CD4-positive, CD25-positive, alpha-beta regulatory T cell (primary cell): ENCODE measurements at regions not wholly inside any gene's neighbourhood (a gene's known extent, or its start where the extent isn't known, plus 50 kb on each side); places are given as distances from the start of the nearest gene placed in this dataset.

Experiments
- ATAC-seq, 2 donors: fragments of 150-1000 bp; cut with Tn5 transposase; one replicate each; pipeline ENCODE4 v1.10.0; 2021; ENCODE audit warnings: low read depth in 2 of 2, moderate number of reproducible peaks in 2 of 2, moderate library complexity in 1 of 2
- DNase-seq, 3 donors: peaks; one replicate each; pipeline versions ENCODE4 v3.0.0 to v3.0.0-alpha.2; 2012 to 2022; ENCODE audit warnings: mixed read lengths in 1 of 3
- H3K27ac ChIP-seq: one replicate; pipeline ENCODE4 v1.7.0; 2013; ENCODE audit warnings: mild to moderate bottlenecking, low read length; ENCODE audit not compliant: insufficient read depth, poor library complexity, severe bottlenecking
- H3K27me3 ChIP-seq: one replicate; pipeline ENCODE4 v1.7.0; 2013; ENCODE audit warnings: low read length; ENCODE audit not compliant: control insufficient read depth, insufficient read depth
- H3K36me3 ChIP-seq: one replicate; pipeline ENCODE4 v1.7.0; 2013; ENCODE audit warnings: mild to moderate bottlenecking, low read length, moderate library complexity; ENCODE audit not compliant: control insufficient read depth, insufficient read depth
- H3K4me1 ChIP-seq: 2 replicates; pipeline ENCODE4 v1.7.0; 2013; ENCODE audit warnings: mild to moderate bottlenecking, low read length; ENCODE audit not compliant: insufficient read depth, control insufficient read depth, poor library complexity, severe bottlenecking
- H3K4me3 ChIP-seq: one replicate; pipeline ENCODE4 v1.7.0; 2013; ENCODE audit warnings: low read depth, mild to moderate bottlenecking, low read length, moderate library complexity
- H3K9me3 ChIP-seq, 2 experiments: 1 replicate in 1 of 2; 2 replicates in 1 of 2; pipeline ENCODE4 v1.7.0; 2013; ENCODE audit warnings: low read length in 2 of 2, mild to moderate bottlenecking in 1 of 2, moderate library complexity in 1 of 2; ENCODE audit not compliant: control insufficient read depth in 2 of 2
- H3K27ac Mint-ChIP-seq, 3 donors: one replicate each; pipeline ENCODE4 v1.8.0; 2020 to 2022; ENCODE audit warnings: mild to moderate bottlenecking in 3 of 3, mixed read lengths in 3 of 3, moderate library complexity in 2 of 3
- H3K27me3 Mint-ChIP-seq: one replicate; pipeline ENCODE4 v1.8.0; 2022; ENCODE audit warnings: mild to moderate bottlenecking, mixed read lengths
- H3K36me3 Mint-ChIP-seq: one replicate; pipeline ENCODE4 v1.8.0; 2020; ENCODE audit warnings: mixed read lengths
- H3K4me1 Mint-ChIP-seq, 4 donors: one replicate each; pipeline ENCODE4 v1.8.0; 2020 to 2022; ENCODE audit warnings: mixed read lengths in 4 of 4, mild to moderate bottlenecking in 1 of 4
- H3K4me3 Mint-ChIP-seq, 4 donors: one replicate each; pipeline ENCODE4 v1.8.0; 2020 to 2022; ENCODE audit warnings: mild to moderate bottlenecking in 4 of 4, mixed read lengths in 4 of 4, moderate library complexity in 3 of 4
- H3K9me3 Mint-ChIP-seq, 7 donors: one replicate each; pipeline ENCODE4 v1.8.0; 2020 to 2022; ENCODE audit warnings: mixed read lengths in 7 of 7, mild to moderate bottlenecking in 3 of 7, moderate library complexity in 2 of 7

GRCh38 chr2:45255563-45255962, 246.3 kb upstream of the SIX2 start:
- ATAC-seq (no peak), DNase-seq (no peak)
- Histone ChIP-seq H3K9me3 (no peaks in the 10 kb centered on the region), H3K27ac (no peak overlapping the region), H3K4me1 (no peaks in the 10 kb centered on the region), H3K36me3 (no peaks in the 10 kb centered on the region), H3K4me3 (no peak overlapping the region), H3K27me3 (no peaks in the 10 kb centered on the region)
- H3K4me3 Mint-ChIP-seq, result no peak overlapping the region
- no peaks in the 10 kb centered on the region for H3K4me1 Mint-ChIP-seq
- no peak overlapping the region for H3K27ac Mint-ChIP-seq
- no peaks in the 10 kb centered on the region for H3K36me3 Mint-ChIP-seq
- no peaks in the 10 kb centered on the region for H3K27me3 Mint-ChIP-seq
- peaks cover 0 to 2% (median 0%) of the 10 kb centered on the region in 7 donors for H3K9me3 Mint-ChIP-seq

DNA sequence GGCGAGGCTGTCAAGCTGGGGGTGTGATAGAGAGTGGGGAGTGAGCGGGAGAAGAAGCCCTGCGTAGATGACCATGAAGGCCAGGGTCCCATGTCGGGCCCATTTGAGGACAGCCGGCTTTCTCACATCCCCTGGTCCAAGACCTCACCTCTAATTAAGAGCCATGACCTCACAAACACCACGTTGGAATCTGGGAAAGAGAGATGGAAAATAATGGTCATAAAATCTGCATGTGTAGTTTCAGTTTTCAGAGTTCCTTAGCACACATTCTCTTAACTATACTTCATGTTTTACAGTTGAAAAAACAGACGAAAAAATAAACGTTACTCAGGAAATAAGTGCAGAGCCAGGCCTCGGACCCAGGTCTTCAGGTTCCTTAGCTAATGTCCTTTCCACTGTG, 244.8 kb upstream of the SIX2 start:
- H3K27ac Mint-ChIP-seq, result peak overlapping the region in 1 of 3 donors; percentile 37
- peaks cover 0 to 2% (median 0%) of the 10 kb centered on the region in 7 donors for H3K9me3 Mint-ChIP-seq
- no peak for DNase-seq
- Histone ChIP-seq H3K4me3 (no peak overlapping the region), H3K4me1 (no peaks in the 10 kb centered on the region), H3K36me3 (no peaks in the 10 kb centered on the region), H3K27me3 (no peaks in the 10 kb centered on the region), H3K9me3 (no peaks in the 10 kb centered on the region), H3K27ac (no peak overlapping the region)
- no peak for ATAC-seq
- no peak overlapping the region for H3K4me3 Mint-ChIP-seq
- H3K36me3 Mint-ChIP-seq, result no peaks in the 10 kb centered on the region
- H3K27me3 Mint-ChIP-seq, result peaks cover 5% of the 10 kb centered on the region
- H3K4me1 Mint-ChIP-seq, result no peaks in the 10 kb centered on the region

- no peaks in the 10 kb centered on the region for H3K36me3 ChIP-seq
- no peak overlapping the region for H3K4me3 ChIP-seq
- no peak for ATAC-seq
- H3K9me3 Mint-ChIP-seq, result peaks cover 0 to 2% (median 0%) of the 10 kb centered on the region in 7 donors
- H3K27ac Mint-ChIP-seq, result no peak overlapping the region
- no peaks in the 10 kb centered on the region for H3K36me3 Mint-ChIP-seq
- no peak overlapping the region for H3K27ac ChIP-seq
- peaks cover 9% of the 10 kb centered on the region for H3K27me3 Mint-ChIP-seq
- H3K4me1 Mint-ChIP-seq, result no peaks in the 10 kb centered on the region
- H3K4me1 ChIP-seq, result no peaks in the 10 kb centered on the region
- H3K9me3 ChIP-seq, result no peaks in the 10 kb centered on the region
- no peak overlapping the region for H3K4me3 Mint-ChIP-seq
- H3K27me3 ChIP-seq, result no peaks in the 10 kb centered on the region
- DNase-seq, result no peak
These were observed 243.9 kb upstream of the SIX2 start for GRCh38 chr2:45253151-45253550.

GRCh38 chr2:45250176-45250575, 240.9 kb upstream of the SIX2 start:
- no peaks in the 10 kb centered on the region for H3K36me3 ChIP-seq
- H3K4me1 ChIP-seq, result no peaks in the 10 kb centered on the region
- Mint-ChIP-seq H3K9me3 (peaks cover 0 to 5% (median 0%) of the 10 kb centered on the region in 7 donors), H3K27me3 (peaks cover 9% of the 10 kb centered on the region), H3K36me3 (no peaks in the 10 kb centered on the region), H3K4me3 (no peak overlapping the region), H3K27ac (no peak overlapping the region), H3K4me1 (no peaks in the 10 kb centered on the region)
- H3K27me3 ChIP-seq, result no peaks in the 10 kb centered on the region
- H3K4me3 ChIP-seq, result no peak overlapping the region
- DNase-seq (no peak), ATAC-seq (no peak)
- H3K27ac ChIP-seq, result no peak overlapping the region
- H3K9me3 ChIP-seq, result no peaks in the 10 kb centered on the region

DNA sequence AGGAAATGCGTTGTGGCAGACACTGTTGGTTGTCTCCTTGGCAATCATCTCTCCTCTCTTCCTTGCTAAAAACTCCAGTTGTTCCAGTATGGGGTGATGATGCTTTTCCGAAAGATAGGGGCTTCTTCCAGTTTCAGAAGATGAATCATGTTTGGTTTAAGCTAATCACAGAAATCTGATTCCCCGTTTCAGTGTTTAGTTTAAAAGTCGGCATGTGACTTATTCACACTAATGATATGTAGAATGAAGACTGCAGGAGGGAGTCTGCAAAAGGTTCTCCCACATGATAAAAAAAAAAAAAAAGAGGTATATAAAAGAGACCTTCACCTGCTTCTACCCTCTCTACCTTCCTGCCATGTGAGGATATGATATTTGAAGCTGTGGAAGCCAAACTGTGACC, 239.0 kb upstream of the SIX2 start:
- Histone ChIP-seq H3K4me3 (no peak overlapping the region), H3K27ac (no peak overlapping the region), H3K4me1 (no peaks in the 10 kb centered on the region), H3K36me3 (no peaks in the 10 kb centered on the region), H3K9me3 (no peaks in the 10 kb centered on the region), H3K27me3 (no peaks in the 10 kb centered on the region)
- Mint-ChIP-seq H3K4me1 (no peaks in the 10 kb centered on the region), H3K27me3 (peaks cover 9% of the 10 kb centered on the region), H3K9me3 (peaks cover 0 to 5% (median 0%) of the 10 kb centered on the region in 7 donors), H3K4me3 (no peak overlapping the region), H3K27ac (no peak overlapping the region), H3K36me3 (no peaks in the 10 kb centered on the region)
- no peak for ATAC-seq
- DNase-seq, result no peak

GRCh38 chr2:45244928-45245327, 235.7 kb upstream of the SIX2 start:
- H3K4me3 ChIP-seq, result no peak overlapping the region
- H3K36me3 Mint-ChIP-seq, result no peaks in the 10 kb centered on the region
- no peak overlapping the region for H3K27ac Mint-ChIP-seq
- no peaks in the 10 kb centered on the region for H3K4me1 Mint-ChIP-seq
- peaks cover 0 to 5% (median 0%) of the 10 kb centered on the region in 7 donors for H3K9me3 Mint-ChIP-seq
- H3K27me3 Mint-ChIP-seq, result peaks cover 24% of the 10 kb centered on the region
- peaks cover 4% of the 10 kb centered on the region for H3K27me3 ChIP-seq
- no peak overlapping the region for H3K27ac ChIP-seq
- DNase-seq, result no peak
- ATAC-seq, result no peak
- no peaks in the 10 kb centered on the region for H3K36me3 ChIP-seq
- no peaks in the 10 kb centered on the region for H3K4me1 ChIP-seq
- H3K9me3 ChIP-seq, result no peaks in the 10 kb centered on the region
- H3K4me3 Mint-ChIP-seq, result no peak overlapping the region

DNA sequence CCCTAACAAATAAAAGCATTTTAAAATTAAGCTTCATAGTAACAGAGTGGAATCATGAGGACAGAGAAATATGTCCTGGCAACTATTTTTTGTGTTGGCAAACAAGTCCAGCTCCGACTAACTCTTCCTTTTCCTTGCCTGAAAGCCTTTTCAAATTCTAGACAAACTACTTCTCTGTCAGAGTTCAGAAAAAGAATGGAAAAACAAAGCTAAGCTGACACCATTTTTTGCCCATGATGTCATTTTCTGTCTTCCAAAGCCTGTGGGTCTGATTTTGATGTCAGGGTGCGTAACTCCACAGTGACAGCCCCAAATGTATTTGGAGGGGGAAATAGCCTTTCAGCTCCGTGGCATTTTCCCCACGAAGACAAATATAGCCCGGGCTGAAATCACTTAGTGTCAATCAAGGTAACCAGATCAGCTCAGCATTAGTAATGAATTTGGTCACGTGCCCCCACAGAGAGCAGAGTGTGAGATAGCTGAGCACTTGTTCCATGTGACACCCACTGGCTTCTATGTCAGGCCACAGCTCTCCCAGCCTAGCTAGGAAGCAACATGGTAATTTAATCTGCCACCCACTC, 233.0 kb upstream of the SIX2 start:
- Mint-ChIP-seq H3K36me3 (no peaks in the 10 kb centered on the region), H3K27ac (no peak overlapping the region), H3K27me3 (peaks cover 15% of the 10 kb centered on the region), H3K9me3 (peaks cover 0 to 2% (median 0%) of the 10 kb centered on the region in 7 donors), H3K4me1 (no peaks in the 10 kb centered on the region), H3K4me3 (no peak overlapping the region)
- H3K4me1 ChIP-seq, result no peaks in the 10 kb centered on the region
- no peak overlapping the region for H3K27ac ChIP-seq
- H3K4me3 ChIP-seq, result no peak overlapping the region
- ATAC-seq (peak in 1 of 2 donors; percentile 16), DNase-seq (no peak)
- no peaks in the 10 kb centered on the region for H3K36me3 ChIP-seq
- H3K9me3 ChIP-seq, result no peaks in the 10 kb centered on the region
- H3K27me3 ChIP-seq, result peaks cover 4% of the 10 kb centered on the region

- peaks cover 15% of the 10 kb centered on the region for H3K27me3 Mint-ChIP-seq
- H3K27ac Mint-ChIP-seq, result no peak overlapping the region
These were observed 231.9 kb upstream of the SIX2 start for GRCh38 chr2:45241061-45241561.

More at GRCh38 chr2:45241061-45241561, 231.9 kb upstream of the SIX2 start:
- Histone ChIP-seq H3K4me3 (no peak overlapping the region), H3K36me3 (no peaks in the 10 kb centered on the region), H3K9me3 (no peaks in the 10 kb centered on the region), H3K27ac (no peak overlapping the region), H3K4me1 (no peaks in the 10 kb centered on the region), H3K27me3 (peaks cover 6% of the 10 kb centered on the region)
- DNase-seq (no peak), ATAC-seq (no peak)
- H3K36me3 Mint-ChIP-seq, result no peaks in the 10 kb centered on the region
- H3K4me3 Mint-ChIP-seq, result no peak overlapping the region
- H3K4me1 Mint-ChIP-seq, result no peaks in the 10 kb centered on the region
- H3K9me3 Mint-ChIP-seq, result peaks cover 0 to 2% (median 0%) of the 10 kb centered on the region in 7 donors
